ENCODE measurements at regions not wholly inside any gene's neighbourhood (a gene's known extent, or its start where the extent isn't known, plus 50 kb on each side); places are given as distances from the start of the nearest gene placed in this dataset.

DNA sequence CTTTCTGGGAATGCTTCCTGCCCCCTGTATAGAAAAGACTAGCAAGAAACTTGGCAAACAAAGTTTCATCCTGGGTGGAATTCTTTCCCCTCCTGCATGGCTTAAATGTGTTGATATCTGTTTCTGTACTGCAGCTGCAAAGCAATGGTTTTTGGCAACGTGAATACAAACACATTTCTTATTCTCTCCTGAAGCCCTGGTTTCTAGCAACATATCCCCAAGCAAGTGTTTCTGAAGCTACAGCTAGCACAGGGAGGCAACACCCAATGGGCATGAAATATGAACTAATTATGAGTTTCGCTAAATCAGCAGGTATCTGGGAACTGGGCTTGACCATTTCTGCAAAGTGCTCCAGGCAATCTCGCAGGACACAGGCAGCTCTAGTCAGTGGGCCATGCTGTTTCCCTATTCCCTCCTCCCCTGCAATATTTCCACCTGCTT is 392.3 kb upstream of the TMPO start:
- TF ChIP-seq CTCF (IDR thresholded peaks at IDR 0.05; ENCODE audit: insufficient read depth, low read length) (no peak), SPI1 (IDR thresholded peaks at IDR 0.05; ENCODE audit: borderline replicate concordance, low read depth) (no peak), POLR2AphosphoS5 (IDR thresholded peaks at IDR 0.05; ENCODE audit: low read depth) (no peak), GABPA (IDR thresholded peaks at IDR 0.05; ENCODE audit: low read depth) (no peak)

Data from HL-60 (cell line).